SH-SY5Y (cell line): ENCODE measurements at regions not wholly inside any gene's neighbourhood (a gene's known extent, or its start where the extent isn't known, plus 50 kb on each side); places are given as distances from the start of the nearest gene placed in this dataset.

Source experiments
- GATA2 ChIP-seq: IDR thresholded peaks from 2 replicates; pipeline ENCODE4 v1.6.1; 2011; ENCODE audit warnings: mild to moderate bottlenecking, low read depth, low read length
- GATA3 ChIP-seq: IDR thresholded peaks from 2 replicates; pipeline ENCODE4 v1.6.1; 2011; ENCODE audit warnings: low read depth, mild to moderate bottlenecking, low read length, moderate library complexity

- TF ChIP-seq GATA2 (no peak), GATA3 (no peak)
Observed at GRCh38 chr10:44033008-44033407, 351.9 kb downstream of the CXCL12 start.
